GM20000 (cell line): ENCODE measurements at regions not wholly inside any gene's neighbourhood (a gene's known extent, or its start where the extent isn't known, plus 50 kb on each side); places are given as distances from the start of the nearest gene placed in this dataset.

Experiments
- DNase-seq: peaks from one replicate; pipeline ENCODE4 v3.0.0; 2012; ENCODE audit warnings: low spot score
- CTCF ChIP-seq: IDR thresholded peaks from 2 replicates; pipeline ENCODE4 v1.5.1; 2012; ENCODE audit warnings: mild to moderate bottlenecking, control low read depth; ENCODE audit errors: extremely low read depth, missing control alignments

DNA sequence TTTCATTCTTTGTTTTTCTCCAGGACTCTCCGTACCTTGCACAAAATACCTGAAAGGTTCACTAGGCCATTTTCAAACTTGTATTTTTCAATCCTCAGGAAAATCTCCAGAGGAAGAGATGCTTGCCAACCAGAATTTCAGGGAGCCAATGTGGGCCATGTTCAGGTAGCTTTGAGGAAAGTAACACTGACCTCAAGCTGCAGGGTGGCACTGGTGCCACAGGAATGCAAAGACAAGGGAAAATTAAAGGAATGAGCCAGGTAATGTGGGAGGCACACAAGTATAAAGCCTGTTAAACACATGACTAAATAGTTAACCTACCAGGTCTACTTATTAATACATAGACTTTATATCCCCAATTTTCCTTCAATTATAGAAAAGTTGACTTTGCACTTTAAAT lies 51.9 kb upstream of the GAP43 start:
- no peak for DNase-seq

More for the DNA sequence above, 51.9 kb upstream of the GAP43 start:
- no peak for TF ChIP-seq CTCF
